ENCODE measurements at regions not wholly inside any gene's neighbourhood (a gene's known extent, or its start where the extent isn't known, plus 50 kb on each side); places are given as distances from the start of the nearest gene placed in this dataset.
"Not testable (repeated sequence)": the region's sequence is repeated elsewhere in the genome, so short reads cannot be mapped to it uniquely, and the experiment has no call there.

- in situ Hi-C loops (cut with MboI; ENCODE audit: low sequenced_read_pairs) = no loop called here
- H3K9me3 ChIP-seq = no peaks in the 10 kb centered on the region
- H3K4me1 ChIP-seq = no peaks in the 10 kb centered on the region; the same call in 1 of the 2 replicates
- H3K4me3 ChIP-seq = no peak overlapping the region
- no peak for DNase-seq (ENCODE audit: low spot score in 2 of 2)
- H3K36me3 ChIP-seq (replicated peaks) = no peaks in the 10 kb centered on the region
- H3K27me3 ChIP-seq (ENCODE audit: low read depth) = no peaks in the 10 kb centered on the region
Measured at GRCh38 chr5:17415321-17415758, 82.7 kb upstream of the TAF11L2 start.

- H3K36me3 ChIP-seq (replicated peaks); H3K4me1 ChIP-seq; H3K27me3 ChIP-seq (ENCODE audit: low read depth); DNase-seq (ENCODE audit: low spot score in 2 of 2); in situ Hi-C loops (cut with MboI; ENCODE audit: low sequenced_read_pairs); H3K4me3 ChIP-seq; H3K9me3 ChIP-seq: not testable (repeated sequence)
Measured at GRCh38 chr5:17416374-17416773, 81.7 kb upstream of the TAF11L2 start.

- H3K4me3 ChIP-seq = no peak overlapping the region
- no peaks in the 10 kb centered on the region for H3K9me3 ChIP-seq
- H3K4me1 ChIP-seq = no peaks in the 10 kb centered on the region
- peaks cover 2% of the 10 kb centered on the region; the same call in 1 of the 2 replicates for H3K27me3 ChIP-seq (ENCODE audit: low read depth)
- DNase-seq (ENCODE audit: low spot score in 2 of 2) = no peak
- in situ Hi-C loops (cut with MboI; ENCODE audit: low sequenced_read_pairs) = no loop called here
- no peaks in the 10 kb centered on the region for H3K36me3 ChIP-seq (replicated peaks)
Measured at GRCh38 chr5:17424674-17425073, 73.4 kb upstream of the TAF11L2 start.

GRCh38 chr5:17425385-17426070 is 72.5 kb upstream of the TAF11L2 start:
- no peaks in the 10 kb centered on the region for H3K4me1 ChIP-seq
- H3K9me3 ChIP-seq = no peaks in the 10 kb centered on the region
- H3K36me3 ChIP-seq (replicated peaks) = no peaks in the 10 kb centered on the region
- peaks cover 2% of the 10 kb centered on the region; the same call in 1 of the 2 replicates for H3K27me3 ChIP-seq (ENCODE audit: low read depth)
- H3K4me3 ChIP-seq = no peak overlapping the region
- DNase-seq (ENCODE audit: low spot score in 2 of 2) = no peak
- in situ Hi-C loops (cut with MboI; ENCODE audit: low sequenced_read_pairs) = no loop called here

GRCh38 chr5:17426104-17426749 is 71.8 kb upstream of the TAF11L2 start:
- H3K4me1 ChIP-seq = no peaks in the 10 kb centered on the region
- H3K36me3 ChIP-seq (replicated peaks) = no peaks in the 10 kb centered on the region
- no peak overlapping the region for H3K4me3 ChIP-seq
- peaks cover 2% of the 10 kb centered on the region; the same call in 1 of the 2 replicates for H3K27me3 ChIP-seq (ENCODE audit: low read depth)
- in situ Hi-C loops (cut with MboI; ENCODE audit: low sequenced_read_pairs) = no loop called here
- DNase-seq (ENCODE audit: low spot score in 2 of 2) = no peak
- no peaks in the 10 kb centered on the region for H3K9me3 ChIP-seq

GRCh38 chr5:17428176-17428800 is 69.7 kb upstream of the TAF11L2 start:
- no peaks in the 10 kb centered on the region for H3K4me1 ChIP-seq
- in situ Hi-C loops (cut with MboI; ENCODE audit: low sequenced_read_pairs) = no loop called here
- no peaks in the 10 kb centered on the region for H3K9me3 ChIP-seq
- H3K4me3 ChIP-seq = no peak overlapping the region
- no peak for DNase-seq (ENCODE audit: low spot score in 2 of 2)
- H3K27me3 ChIP-seq (ENCODE audit: low read depth) = peaks cover 2% of the 10 kb centered on the region; the same call in 1 of the 2 replicates
- no peaks in the 10 kb centered on the region for H3K36me3 ChIP-seq (replicated peaks)

- no peak overlapping the region for H3K4me3 ChIP-seq
- no peaks in the 10 kb centered on the region for H3K9me3 ChIP-seq
- H3K27me3 ChIP-seq (ENCODE audit: low read depth) = 0 out of 2 replicates have a peak, but pooled peaks cover 2% of the 10 kb centered on the region
- no peaks in the 10 kb centered on the region for H3K36me3 ChIP-seq (replicated peaks)
- DNase-seq (ENCODE audit: low spot score in 2 of 2) = no peak
- in situ Hi-C loops (cut with MboI; ENCODE audit: low sequenced_read_pairs) = no loop called here
- H3K4me1 ChIP-seq = no peaks in the 10 kb centered on the region
Measured at GRCh38 chr5:17429353-17429752, 68.7 kb upstream of the TAF11L2 start.

- in situ Hi-C loops (cut with MboI; ENCODE audit: low sequenced_read_pairs) = no loop called here
- no peaks in the 10 kb centered on the region for H3K36me3 ChIP-seq (replicated peaks)
- H3K9me3 ChIP-seq = no peaks in the 10 kb centered on the region
- H3K27me3 ChIP-seq (ENCODE audit: low read depth) = 0 out of 2 replicates have a peak, but pooled peaks cover 2% of the 10 kb centered on the region
- no peaks in the 10 kb centered on the region for H3K4me1 ChIP-seq
- H3K4me3 ChIP-seq = no peak overlapping the region
- DNase-seq (ENCODE audit: low spot score in 2 of 2) = no peak
Measured at GRCh38 chr5:17430241-17430640, 67.8 kb upstream of the TAF11L2 start.

- no peak overlapping the region for H3K4me3 ChIP-seq
- H3K27me3 ChIP-seq (ENCODE audit: low read depth) = peaks cover 5% of the 10 kb centered on the region
- no peaks in the 10 kb centered on the region for H3K9me3 ChIP-seq
- H3K36me3 ChIP-seq (replicated peaks) = no peaks in the 10 kb centered on the region
- H3K4me1 ChIP-seq = no peaks in the 10 kb centered on the region
- DNase-seq (ENCODE audit: low spot score in 2 of 2) = no peak
- in situ Hi-C loops (cut with MboI; ENCODE audit: low sequenced_read_pairs) = no loop called here
Measured at GRCh38 chr5:17431272-17432050, 66.6 kb upstream of the TAF11L2 start.

GRCh38 chr5:17432569-17432968 is 65.5 kb upstream of the TAF11L2 start:
- Histone ChIP-seq H3K9me3 (no peaks in the 10 kb centered on the region), H3K36me3 (replicated peaks) (no peaks in the 10 kb centered on the region), H3K27me3 (ENCODE audit: low read depth) (peaks cover 8% of the 10 kb centered on the region), H3K4me3 (no peak overlapping the region), H3K4me1 (no peaks in the 10 kb centered on the region)
- no peak for DNase-seq (ENCODE audit: low spot score in 2 of 2)
- in situ Hi-C loops (cut with MboI; ENCODE audit: low sequenced_read_pairs) = no loop called here

GRCh38 chr5:17433406-17433805 is 64.6 kb upstream of the TAF11L2 start:
- no peaks in the 10 kb centered on the region for H3K36me3 ChIP-seq (replicated peaks)
- in situ Hi-C loops (cut with MboI; ENCODE audit: low sequenced_read_pairs) = no loop called here
- DNase-seq (ENCODE audit: low spot score in 2 of 2) = no peak
- H3K27me3 ChIP-seq (ENCODE audit: low read depth) = peaks cover 8% of the 10 kb centered on the region
- H3K9me3 ChIP-seq = no peaks in the 10 kb centered on the region
- no peaks in the 10 kb centered on the region for H3K4me1 ChIP-seq
- H3K4me3 ChIP-seq = no peak overlapping the region

GRCh38 chr5:17434982-17435381 is 63.0 kb upstream of the TAF11L2 start:
- H3K4me1 ChIP-seq = no peaks in the 10 kb centered on the region
- H3K4me3 ChIP-seq = no peak overlapping the region
- H3K9me3 ChIP-seq = no peaks in the 10 kb centered on the region
- no peak for DNase-seq (ENCODE audit: low spot score in 2 of 2)
- H3K36me3 ChIP-seq (replicated peaks) = no peaks in the 10 kb centered on the region
- in situ Hi-C loops (cut with MboI; ENCODE audit: low sequenced_read_pairs) = no loop called here
- H3K27me3 ChIP-seq (ENCODE audit: low read depth) = peaks cover 8% of the 10 kb centered on the region

GRCh38 chr5:17436350-17436749 is 61.7 kb upstream of the TAF11L2 start:
- no peaks in the 10 kb centered on the region for H3K36me3 ChIP-seq (replicated peaks)
- no peak for DNase-seq (ENCODE audit: low spot score in 2 of 2)
- H3K9me3 ChIP-seq = no peaks in the 10 kb centered on the region
- peaks cover 8% of the 10 kb centered on the region for H3K27me3 ChIP-seq (ENCODE audit: low read depth)
- in situ Hi-C loops (cut with MboI; ENCODE audit: low sequenced_read_pairs) = no loop called here
- no peak overlapping the region for H3K4me3 ChIP-seq
- no peaks in the 10 kb centered on the region for H3K4me1 ChIP-seq
